Fibroblast of mammary gland (primary cell): ENCODE measurements at regions not wholly inside any gene's neighbourhood (a gene's known extent, or its start where the extent isn't known, plus 50 kb on each side); places are given as distances from the start of the nearest gene placed in this dataset.

Experiments used
- DNase-seq: peaks from one replicate; pipeline ENCODE4 v3.0.0-alpha.2; 2010; ENCODE audit warnings: low read depth
- H3K4me3 ChIP-seq: 2 replicates; pipeline ENCODE4 v1.5.1; 2011; ENCODE audit warnings: low read depth, mild to moderate bottlenecking, low read length, moderate library complexity; ENCODE audit not compliant: control insufficient read depth
- TF ChIP-seq, protein P1 (sequence below): conservative IDR thresholded peaks from 2 replicates; pipeline ENCODE4 v1.5.1; 2011; ENCODE audit warnings: low read depth, low read length, inconsistent platforms; ENCODE audit not compliant: control insufficient read depth, insufficient read depth

- DNase-seq: no peak
- TF ChIP-seq, protein P1, sequence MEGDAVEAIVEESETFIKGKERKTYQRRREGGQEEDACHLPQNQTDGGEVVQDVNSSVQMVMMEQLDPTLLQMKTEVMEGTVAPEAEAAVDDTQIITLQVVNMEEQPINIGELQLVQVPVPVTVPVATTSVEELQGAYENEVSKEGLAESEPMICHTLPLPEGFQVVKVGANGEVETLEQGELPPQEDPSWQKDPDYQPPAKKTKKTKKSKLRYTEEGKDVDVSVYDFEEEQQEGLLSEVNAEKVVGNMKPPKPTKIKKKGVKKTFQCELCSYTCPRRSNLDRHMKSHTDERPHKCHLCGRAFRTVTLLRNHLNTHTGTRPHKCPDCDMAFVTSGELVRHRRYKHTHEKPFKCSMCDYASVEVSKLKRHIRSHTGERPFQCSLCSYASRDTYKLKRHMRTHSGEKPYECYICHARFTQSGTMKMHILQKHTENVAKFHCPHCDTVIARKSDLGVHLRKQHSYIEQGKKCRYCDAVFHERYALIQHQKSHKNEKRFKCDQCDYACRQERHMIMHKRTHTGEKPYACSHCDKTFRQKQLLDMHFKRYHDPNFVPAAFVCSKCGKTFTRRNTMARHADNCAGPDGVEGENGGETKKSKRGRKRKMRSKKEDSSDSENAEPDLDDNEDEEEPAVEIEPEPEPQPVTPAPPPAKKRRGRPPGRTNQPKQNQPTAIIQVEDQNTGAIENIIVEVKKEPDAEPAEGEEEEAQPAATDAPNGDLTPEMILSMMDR: no peak
- H3K4me3 ChIP-seq: no peak overlapping the region
These were observed 431.3 kb upstream of the MYT1L start for GRCh38 chr2:2762166-2762908.

- DNase-seq: no peak
- TF ChIP-seq, protein P1: no peak
- no peak overlapping the region for H3K4me3 ChIP-seq
These were observed 427.8 kb upstream of the MYT1L start for GRCh38 chr2:2758793-2759367.

GRCh38 chr2:2757764-2758163 is 426.7 kb upstream of the MYT1L start:
- DNase-seq: no peak
- no peak overlapping the region for H3K4me3 ChIP-seq
- TF ChIP-seq, protein P1: no peak

GRCh38 chr2:2756886-2757285 is 425.8 kb upstream of the MYT1L start:
- TF ChIP-seq, protein P1: no peak
- no peak for DNase-seq
- H3K4me3 ChIP-seq: no peak overlapping the region

GRCh38 chr2:2755990-2756389 is 424.9 kb upstream of the MYT1L start:
- H3K4me3 ChIP-seq: no peak overlapping the region
- TF ChIP-seq, protein P1: no peak
- no peak for DNase-seq

DNA sequence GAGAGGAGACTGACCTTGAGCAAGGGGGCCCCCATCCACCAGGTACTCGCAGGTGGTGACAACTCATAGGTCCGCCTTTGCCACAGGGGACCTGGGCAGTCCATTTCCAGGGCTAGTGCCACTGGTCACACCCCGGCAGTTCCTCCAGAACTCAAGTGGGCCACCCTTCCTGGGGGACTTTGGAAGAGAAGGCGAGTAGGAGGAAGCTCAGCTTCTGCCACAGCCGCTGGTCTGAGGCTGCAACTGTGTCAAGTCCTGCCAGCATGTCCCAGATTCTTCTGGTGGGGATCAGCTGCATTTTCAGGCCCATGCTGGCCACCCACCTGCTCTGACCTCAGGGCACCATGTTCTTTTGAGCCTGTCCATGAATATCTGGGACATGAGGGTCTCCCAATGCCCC is 423.9 kb upstream of the MYT1L start:
- TF ChIP-seq, protein P1: no peak
- no peak for DNase-seq
- no peak overlapping the region for H3K4me3 ChIP-seq
